ENCODE measurements at regions not wholly inside any gene's neighbourhood (a gene's known extent, or its start where the extent isn't known, plus 50 kb on each side); places are given as distances from the start of the nearest gene placed in this dataset.
"Not testable (repeated sequence)": the region's sequence is repeated elsewhere in the genome, so short reads cannot be mapped to it uniquely, and the experiment has no call there.

DNA sequence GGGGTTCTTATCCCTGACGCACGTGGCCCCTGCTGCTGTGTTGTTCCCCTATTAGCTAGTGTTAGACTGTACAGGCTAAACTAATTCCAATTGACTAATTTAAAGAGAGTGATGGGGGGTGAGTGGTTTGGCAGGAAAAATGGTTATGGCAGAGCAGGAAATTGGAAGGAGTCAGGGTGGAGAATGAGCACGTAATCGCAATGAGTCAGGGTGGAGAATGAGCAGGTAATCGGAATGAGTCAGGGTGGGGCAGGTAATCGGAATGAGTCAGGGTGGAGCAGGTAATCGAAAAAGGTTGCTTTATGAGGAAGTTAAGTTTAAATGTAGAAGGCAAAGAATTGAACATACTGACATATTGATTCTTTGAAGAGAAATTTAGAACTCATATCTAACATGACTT, 1002.6 kb upstream of the HS3ST1 start:
- BruUV-seq (replicated peaks); H3K14ac ChIP-seq (replicated peaks; ENCODE audit: low read depth, low read length); H3K27ac ChIP-seq (ENCODE audit: insufficient read depth, low read length); DNase-seq; H2AK5ac ChIP-seq (ENCODE audit: low read depth, low read length); H4K91ac ChIP-seq (ENCODE audit: insufficient read depth, low read depth, low read length); CTCF ChIA-PET; dilution Hi-C loops (cut with HindIII; ENCODE audit: low sequenced_read_pairs, unreplicated experiment); H3K18ac ChIP-seq (ENCODE audit: low read depth, low read length); H2BK5ac ChIP-seq (ENCODE audit: low read depth, low read length, poor library complexity, severe bottlenecking); H2BK120ac ChIP-seq (ENCODE audit: low read depth, low read length); H2AK9ac ChIP-seq (replicated peaks; ENCODE audit: low read depth, low read length, poor library complexity); H3K27me3 ChIP-seq (ENCODE audit: control insufficient read depth, insufficient read depth, low read length); in situ Hi-C loops (cut with MboI; ENCODE audit: low sequenced_read_pairs); H3K23ac ChIP-seq (ENCODE audit: low read depth, low read length); H3K56ac ChIP-seq (ENCODE audit: extremely low read depth, insufficient read depth, low read length); H2BK20ac ChIP-seq (ENCODE audit: low read depth, low read length); H4K5ac ChIP-seq (ENCODE audit: low read depth, low read length); H4K20me1 ChIP-seq (ENCODE audit: insufficient read depth, low read length); H3K4me2 ChIP-seq (ENCODE audit: low read depth, low read length); H3K4me1 ChIP-seq (ENCODE audit: control insufficient read depth, insufficient read depth, low read length); POLR2A ChIA-PET (ENCODE audit: unreplicated experiment); H3K9me1 ChIP-seq (ENCODE audit: insufficient read depth, low read length); H4K8ac ChIP-seq (ENCODE audit: low read depth in 2 of 2, low read length in 2 of 2); H2AFZ ChIP-seq (replicated peaks; ENCODE audit: low read length, poor library complexity); intact Hi-C loops (cut with micrococcal nuclease); H2BK15ac ChIP-seq (ENCODE audit: low read depth, low read length); H3K4ac ChIP-seq (ENCODE audit: low read depth, low read length); H3K4me3 ChIP-seq (ENCODE audit: insufficient read depth, low read depth, low read length); H3K36me3 ChIP-seq (ENCODE audit: control insufficient read depth, insufficient read depth, low read length); ATAC-seq (ENCODE audit: low read depth); H3K79me1 ChIP-seq (ENCODE audit: low read depth in 1 of 2, low read length in 2 of 2); H3K9ac ChIP-seq (ENCODE audit: low read depth, low read length): not testable (repeated sequence)
- WGBS, 2 experiments (ENCODE audit: extremely low coverage in 2 of 2, insufficient read length in 1 of 2): 79% methylated on average over 2 of the region's 7 CpGs; no CpG with 5 or more reads in 1 of the 2 experiments
- H3K9me3 ChIP-seq (ENCODE audit: control insufficient read depth, insufficient read depth, low read length): peaks cover 13% of the 10 kb centered on the region
